ENCODE measurements at regions not wholly inside any gene's neighbourhood (a gene's known extent, or its start where the extent isn't known, plus 50 kb on each side); places are given as distances from the start of the nearest gene placed in this dataset.

DNA sequence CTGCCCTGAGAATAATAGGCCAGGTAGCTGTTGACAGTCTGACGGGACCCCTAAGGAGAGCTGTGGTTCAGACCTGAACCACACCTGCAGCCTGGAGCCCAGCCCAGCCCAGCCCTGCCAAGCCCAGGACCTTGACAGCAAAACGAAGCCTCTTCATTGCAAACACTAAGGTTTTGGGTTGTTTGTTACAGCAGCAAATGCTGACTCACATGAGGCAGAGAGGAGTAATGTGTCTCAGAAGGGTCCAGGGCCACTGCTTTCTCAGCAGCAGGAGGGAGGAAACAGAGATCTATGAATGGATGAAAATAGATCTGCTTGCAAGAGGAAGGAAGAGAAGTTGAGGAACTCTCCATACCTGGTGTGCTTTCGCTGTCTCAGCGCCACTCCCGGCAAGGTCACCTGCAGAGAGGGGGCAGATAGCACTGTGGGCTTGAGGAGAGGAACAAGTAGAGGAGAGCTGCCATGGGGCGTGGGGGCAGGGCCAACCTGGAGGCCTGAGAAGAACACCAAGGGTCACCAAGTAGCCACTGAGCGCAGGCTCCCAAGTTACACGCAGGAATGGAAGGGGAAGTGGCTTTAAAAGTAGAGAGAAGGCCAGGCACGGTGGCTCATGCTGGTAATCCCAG lies 127.2 kb downstream of the ZNF281 start:
- H3K9ac ChIP-seq (replicated peaks in 1 of 4; ENCODE audit: extremely low read depth in 1 of 4, low read depth in 3 of 4, low read length in 3 of 4): no peak overlapping the region
- no peak overlapping the region; the same call in 1 of the 2 replicates for H2BK12ac ChIP-seq (ENCODE audit: low read depth, low read length)
- no peak overlapping the region for H2BK120ac ChIP-seq (replicated peaks; ENCODE audit: low read depth, low read length)
- 0 out of 2 replicates have a peak overlapping the region, but pooled peaks have one; percentile 75 for H2BK15ac ChIP-seq (ENCODE audit: low read length)
- H3K18ac ChIP-seq (ENCODE audit: extremely low read depth, low read length): peak overlapping the region; percentile 9; the same call in 1 of the 2 replicates
- no peaks in the 10 kb centered on the region for H3K23me2 ChIP-seq (ENCODE audit: low read depth, low read length)
- H3K56ac ChIP-seq (replicated peaks; ENCODE audit: insufficient read length, low read depth, low read length): no peak overlapping the region
- no peaks in the 10 kb centered on the region for H3K36me3 ChIP-seq (ENCODE audit: control insufficient read depth in 2 of 4, insufficient read depth in 4 of 4, low read length in 3 of 4)
- no peak overlapping the region for H2AFZ ChIP-seq (ENCODE audit: low read length)
- H2AK5ac ChIP-seq (ENCODE audit: low read depth, low read length): no peak overlapping the region
- 87% methylated on average over 9 of the region's 9 CpGs; no CpG with 5 or more reads in 1 of the 2 experiments for WGBS, 2 experiments (ENCODE audit: extremely low coverage in 1 of 2, insufficient coverage in 1 of 2, insufficient read length in 1 of 2, insufficient replicate concordance in 2 of 2, low coverage in 1 of 2, low lambda C conversion rate in 2 of 2, missing lambda C conversion rate in 1 of 2)
- no peak overlapping the region for H3K27ac ChIP-seq (ENCODE audit: low read depth, low read length)
- DNase-seq (ENCODE audit: low read depth in 1 of 2, low spot score in 2 of 2) (no peak), FAIRE-seq (no peak)
- H3K4me2 ChIP-seq (ENCODE audit: insufficient read depth in 1 of 2, low read depth in 2 of 2, low read length in 2 of 2): no peak overlapping the region
- H2BK20ac ChIP-seq (ENCODE audit: low read length): 0 out of 2 replicates have a peak overlapping the region, but pooled peaks have one; percentile 7
- H3K9me3 ChIP-seq (ENCODE audit: insufficient read depth in 2 of 2, low read depth in 1 of 2, low read length in 1 of 2): no peaks in the 10 kb centered on the region
- H3K4me1 ChIP-seq (replicated peaks in 1 of 4; ENCODE audit: control insufficient read depth in 3 of 4, insufficient read depth in 4 of 4, low read length in 3 of 4): peaks cover 0 to 4% (median 0%) of the 10 kb centered on the region in 4 experiments; a peak in 2 of 7 replicates
- H3K4ac ChIP-seq (replicated peaks; ENCODE audit: insufficient read length, low read depth, low read length): no peak overlapping the region
- H4K91ac ChIP-seq (replicated peaks; ENCODE audit: insufficient read length, low read length): no peak overlapping the region
- H3K79me1 ChIP-seq (ENCODE audit: low read depth, low read length): no peaks in the 10 kb centered on the region
- no peak overlapping the region for H3K14ac ChIP-seq (ENCODE audit: insufficient read length)
- ChIA-PET CTCF (ENCODE audit: partially characterized antibody) (interaction anchor here (0.7 to 8.5 kb wide), 12 partner anchors 8 to 253 kb away, joined by 3 to 76 read pairs (median 18); no protein-coding TSS in a partner anchor), POLR2A (ENCODE audit: partially characterized antibody) (interaction anchor here (1.6 kb wide), 1 partner anchor 12 kb away, joined by 3 read pairs; no protein-coding TSS in a partner anchor)
- no peaks in the 10 kb centered on the region for H3K79me2 ChIP-seq (ENCODE audit: control insufficient read depth in 1 of 2, insufficient read depth in 2 of 2, low read length in 2 of 2)
- H3K27me3 ChIP-seq (replicated peaks in 1 of 4; ENCODE audit: control insufficient read depth in 3 of 4, extremely low read depth in 1 of 4, insufficient read depth in 3 of 4, low read length in 3 of 4): no peaks in the 10 kb centered on the region
- H4K5ac ChIP-seq (ENCODE audit: insufficient read length, low read depth, low read length): no peak overlapping the region
- no peak overlapping the region for H4K8ac ChIP-seq (ENCODE audit: extremely low read depth, insufficient read depth, low read length)
- no peak overlapping the region for H3K23ac ChIP-seq (ENCODE audit: insufficient read length)
- H4K20me1 ChIP-seq (replicated peaks in 1 of 2; ENCODE audit: control insufficient read depth in 1 of 2, insufficient read depth in 2 of 2, low read length in 2 of 2): no peaks in the 10 kb centered on the region
- H3K4me3 ChIP-seq (ENCODE audit: extremely low read depth in 1 of 4, insufficient read depth in 2 of 4, low read depth in 3 of 4, low read length in 4 of 4): no peak overlapping the region
- H2BK5ac ChIP-seq (ENCODE audit: low read depth, low read length): 0 out of 2 replicates have a peak overlapping the region, but pooled peaks have one; percentile 32
- TF ChIP-seq TBP (IDR thresholded peaks at IDR 0.05; ENCODE audit: low read depth, low read length) (no peak), SRF (IDR thresholded peaks at IDR 0.05; ENCODE audit: low read depth, low read length) (no peak), SIRT6 (IDR thresholded peaks at IDR 0.05; ENCODE audit: low read length) (no peak), KDM5A (IDR thresholded peaks at IDR 0.05; ENCODE audit: low read length) (no peak), EZH2 (IDR thresholded peaks at IDR 0.05; ENCODE audit: low read depth, low read length, severe bottlenecking) (no peak), CTBP2 (IDR thresholded peaks at IDR 0.05; ENCODE audit: borderline replicate concordance, insufficient read depth, insufficient read length, low read length) (no peak)
- TF ChIP-seq, protein P1, sequence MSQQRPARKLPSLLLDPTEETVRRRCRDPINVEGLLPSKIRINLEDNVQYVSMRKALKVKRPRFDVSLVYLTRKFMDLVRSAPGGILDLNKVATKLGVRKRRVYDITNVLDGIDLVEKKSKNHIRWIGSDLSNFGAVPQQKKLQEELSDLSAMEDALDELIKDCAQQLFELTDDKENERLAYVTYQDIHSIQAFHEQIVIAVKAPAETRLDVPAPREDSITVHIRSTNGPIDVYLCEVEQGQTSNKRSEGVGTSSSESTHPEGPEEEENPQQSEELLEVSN (IDR thresholded peaks at IDR 0.05): no peak
- TF ChIP-seq, protein P2, sequence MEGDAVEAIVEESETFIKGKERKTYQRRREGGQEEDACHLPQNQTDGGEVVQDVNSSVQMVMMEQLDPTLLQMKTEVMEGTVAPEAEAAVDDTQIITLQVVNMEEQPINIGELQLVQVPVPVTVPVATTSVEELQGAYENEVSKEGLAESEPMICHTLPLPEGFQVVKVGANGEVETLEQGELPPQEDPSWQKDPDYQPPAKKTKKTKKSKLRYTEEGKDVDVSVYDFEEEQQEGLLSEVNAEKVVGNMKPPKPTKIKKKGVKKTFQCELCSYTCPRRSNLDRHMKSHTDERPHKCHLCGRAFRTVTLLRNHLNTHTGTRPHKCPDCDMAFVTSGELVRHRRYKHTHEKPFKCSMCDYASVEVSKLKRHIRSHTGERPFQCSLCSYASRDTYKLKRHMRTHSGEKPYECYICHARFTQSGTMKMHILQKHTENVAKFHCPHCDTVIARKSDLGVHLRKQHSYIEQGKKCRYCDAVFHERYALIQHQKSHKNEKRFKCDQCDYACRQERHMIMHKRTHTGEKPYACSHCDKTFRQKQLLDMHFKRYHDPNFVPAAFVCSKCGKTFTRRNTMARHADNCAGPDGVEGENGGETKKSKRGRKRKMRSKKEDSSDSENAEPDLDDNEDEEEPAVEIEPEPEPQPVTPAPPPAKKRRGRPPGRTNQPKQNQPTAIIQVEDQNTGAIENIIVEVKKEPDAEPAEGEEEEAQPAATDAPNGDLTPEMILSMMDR (IDR thresholded peaks at IDR 0.05; ENCODE audit: control extremely low read depth in 1 of 3, insufficient read depth in 1 of 3, low read depth in 1 of 3, low read length in 3 of 3): no peak
- TF ChIP-seq, protein P3, sequence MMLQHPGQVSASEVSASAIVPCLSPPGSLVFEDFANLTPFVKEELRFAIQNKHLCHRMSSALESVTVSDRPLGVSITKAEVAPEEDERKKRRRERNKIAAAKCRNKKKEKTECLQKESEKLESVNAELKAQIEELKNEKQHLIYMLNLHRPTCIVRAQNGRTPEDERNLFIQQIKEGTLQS (IDR thresholded peaks at IDR 0.05; ENCODE audit: insufficient read depth, low read depth, low read length): no peak

All from H1 (cell line).